HG03097 (cell line): ENCODE measurements at regions not wholly inside any gene's neighbourhood (a gene's known extent, or its start where the extent isn't known, plus 50 kb on each side); places are given as distances from the start of the nearest gene placed in this dataset.

Source experiments
- ATAC-seq: cut with Tn5 transposase; IDR thresholded peaks from one replicate; pipeline ENCODE4 v1.9.1; 2021; ENCODE audit not compliant: unreplicated experiment, low FRiP score

DNA sequence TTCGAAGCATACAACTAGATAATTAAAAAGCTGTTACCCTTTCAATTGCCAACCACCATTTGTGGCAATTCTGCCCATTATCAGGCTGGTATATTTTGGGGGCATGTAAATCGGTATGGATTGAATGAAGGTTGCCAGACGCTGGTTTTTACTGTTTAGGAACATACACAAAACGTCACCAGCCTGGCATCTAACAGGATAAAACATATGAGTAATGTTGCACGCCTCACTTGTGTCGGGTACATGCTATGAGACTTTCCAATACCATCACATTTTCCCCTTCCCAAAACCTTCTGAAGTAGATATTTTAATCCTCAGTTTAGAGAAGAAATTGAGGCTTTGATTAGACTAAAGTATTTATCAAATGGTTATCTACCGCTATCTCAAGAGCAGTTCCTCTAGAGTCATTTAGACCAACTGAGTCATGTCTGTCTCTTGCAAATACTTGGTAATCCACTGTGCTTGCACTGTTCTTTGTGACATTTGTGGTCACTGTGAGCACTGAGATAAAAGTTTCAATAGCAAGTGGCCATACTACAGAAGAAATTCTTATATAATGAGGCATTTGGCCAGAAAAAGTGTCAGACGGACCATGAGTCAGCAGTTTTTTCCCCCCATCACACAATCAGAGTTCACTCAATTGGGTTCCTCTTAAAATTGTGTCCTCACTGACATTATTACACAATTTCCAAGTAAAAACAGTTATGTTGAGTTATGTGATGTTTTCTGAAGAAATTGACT lies 498.7 kb downstream of the NXPH1 start:
- ATAC-seq = no peak

GRCh38 chr7:8932751-8933150 lies 499.3 kb downstream of the NXPH1 start:
- ATAC-seq = no peak

- ATAC-seq = no peak
Observed at GRCh38 chr7:8937204-8937603, 503.8 kb downstream of the NXPH1 start.

GRCh38 chr7:8938044-8938805 lies 504.8 kb downstream of the NXPH1 start:
- no peak for ATAC-seq

- ATAC-seq = no peak
Observed at GRCh38 chr7:8939446-8939845, 506.0 kb downstream of the NXPH1 start.

- ATAC-seq = no peak
Observed at GRCh38 chr7:8963722-8964121, 530.3 kb downstream of the NXPH1 start.

- no peak for ATAC-seq
Observed at GRCh38 chr7:8965177-8965576, 531.8 kb downstream of the NXPH1 start.

DNA sequence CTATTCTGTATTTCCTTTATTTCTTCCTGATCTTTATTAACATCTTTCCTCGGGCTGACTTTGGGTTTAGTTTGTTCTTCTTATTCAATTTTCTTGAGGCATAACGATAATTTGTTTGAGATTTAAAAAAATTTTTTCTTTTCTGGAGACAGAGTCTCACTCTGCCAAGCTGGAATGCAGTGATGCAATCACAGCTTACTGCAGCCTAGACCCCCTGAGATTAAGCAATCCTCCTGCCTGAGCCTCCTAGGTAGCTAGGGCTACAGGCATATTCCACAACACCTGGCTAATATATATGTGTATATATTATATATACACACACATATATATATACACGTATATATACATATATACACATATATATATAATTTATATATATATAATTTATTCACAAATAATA lies 540.2 kb downstream of the NXPH1 start:
- no peak for ATAC-seq

DNA sequence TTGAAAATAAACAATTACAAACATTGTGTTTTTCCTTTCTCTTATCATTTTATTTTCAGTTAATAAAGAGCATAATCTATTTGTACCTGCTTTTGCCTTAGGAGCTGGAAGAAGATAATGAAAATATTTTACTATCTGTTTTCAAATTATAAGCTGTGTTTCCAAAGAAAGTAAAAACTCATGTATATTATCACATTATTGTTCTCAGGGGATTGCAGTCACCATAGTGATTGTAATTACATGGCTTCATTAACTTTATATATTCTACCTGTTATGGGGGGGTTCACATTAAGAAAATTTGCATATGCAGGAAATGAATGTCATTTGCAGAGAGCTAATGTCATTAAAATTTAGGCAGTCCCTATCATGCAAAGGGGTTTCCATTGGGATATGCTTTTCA lies 542.3 kb downstream of the NXPH1 start:
- no peak for ATAC-seq

DNA sequence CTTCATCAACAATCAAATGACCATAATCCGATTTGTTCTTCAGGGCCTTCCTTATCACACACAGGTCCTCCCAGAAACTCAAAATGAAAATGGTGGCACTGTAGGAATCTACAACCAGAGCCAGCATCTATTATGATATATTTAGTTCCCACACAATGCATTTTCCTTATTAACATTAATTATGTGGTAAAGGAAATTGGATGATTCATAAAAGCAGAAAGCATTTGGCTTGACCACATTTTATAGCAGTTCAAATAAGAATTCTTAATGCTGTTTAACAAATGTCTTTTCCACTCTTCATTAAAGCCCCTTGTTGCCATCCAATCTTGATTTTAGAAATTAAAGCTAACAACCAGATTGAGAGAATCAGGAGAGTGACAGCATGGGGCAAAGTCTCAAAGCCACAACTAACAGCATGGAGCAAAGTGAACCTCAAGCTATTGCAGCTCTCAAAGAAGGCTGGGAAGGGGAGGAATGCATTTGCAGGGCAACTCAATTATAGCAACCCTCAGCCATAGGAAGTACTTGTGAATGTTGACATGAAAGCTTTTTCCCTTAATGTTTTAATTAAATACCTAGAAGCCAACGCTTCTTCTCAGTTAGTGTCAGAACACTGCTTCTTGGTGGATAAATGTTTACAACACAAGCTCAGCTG lies 549.1 kb downstream of the NXPH1 start:
- ATAC-seq = no peak

DNA sequence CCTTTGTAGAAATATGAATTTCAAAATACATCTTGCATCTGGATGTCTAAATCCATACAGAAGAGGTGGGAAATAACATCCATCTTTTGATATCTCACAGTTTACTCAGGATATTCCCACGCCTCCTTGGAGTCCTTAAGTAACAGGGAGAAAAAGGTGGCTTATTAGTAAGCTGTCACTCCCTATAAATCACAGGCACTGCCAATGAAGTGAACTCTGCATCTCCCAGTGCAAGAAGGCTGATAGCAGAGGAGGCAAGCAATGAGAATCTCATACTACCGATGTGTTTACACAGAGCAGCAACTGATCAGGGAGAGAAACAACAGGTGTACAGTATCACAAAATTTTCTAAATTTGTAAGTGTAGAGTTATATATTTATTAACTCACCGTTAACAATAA lies 551.8 kb downstream of the NXPH1 start:
- no peak for ATAC-seq

DNA sequence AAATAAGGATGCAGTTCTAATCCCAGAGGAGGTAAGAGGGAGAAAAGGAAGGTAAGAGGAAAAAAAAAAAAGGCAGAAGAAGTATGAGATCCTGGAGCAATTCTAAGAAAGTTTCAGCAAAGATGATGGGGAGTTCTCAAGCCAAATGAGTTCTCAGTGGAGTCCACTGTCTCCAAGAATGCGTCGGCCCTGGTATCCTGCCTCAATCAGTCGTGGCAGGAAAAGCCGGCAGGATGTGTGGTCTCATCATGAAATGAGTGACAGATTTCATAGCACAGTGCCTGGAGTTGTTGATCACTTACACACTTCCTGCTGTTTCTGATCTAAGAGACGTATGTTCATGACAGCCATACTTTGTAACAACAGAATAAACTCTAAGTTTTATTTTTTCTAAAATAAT lies 554.9 kb downstream of the NXPH1 start:
- ATAC-seq = no peak

DNA sequence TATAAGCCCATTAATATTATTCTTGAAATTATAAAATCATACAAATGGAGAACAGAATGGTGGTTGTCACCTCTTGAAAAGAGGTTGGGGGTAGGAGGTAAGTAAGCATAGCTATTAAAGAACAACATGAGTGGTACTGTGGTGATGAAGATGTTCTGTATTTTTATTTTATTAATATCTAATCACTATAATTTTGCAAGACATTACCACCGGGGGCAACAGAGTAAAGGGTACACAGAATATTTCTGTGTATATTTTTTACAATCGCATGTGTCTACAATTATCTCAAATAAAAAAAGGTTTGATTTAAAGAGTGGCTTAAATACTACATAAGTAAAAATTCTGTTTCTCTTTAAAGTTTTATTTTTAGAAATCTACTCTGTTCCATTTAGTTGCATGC lies 557.8 kb downstream of the NXPH1 start:
- ATAC-seq = no peak

GRCh38 chr7:8998762-8999161 lies 565.4 kb downstream of the NXPH1 start:
- ATAC-seq = no peak

- no peak for ATAC-seq
Observed at GRCh38 chr7:9013940-9014339, 580.5 kb downstream of the NXPH1 start.

DNA sequence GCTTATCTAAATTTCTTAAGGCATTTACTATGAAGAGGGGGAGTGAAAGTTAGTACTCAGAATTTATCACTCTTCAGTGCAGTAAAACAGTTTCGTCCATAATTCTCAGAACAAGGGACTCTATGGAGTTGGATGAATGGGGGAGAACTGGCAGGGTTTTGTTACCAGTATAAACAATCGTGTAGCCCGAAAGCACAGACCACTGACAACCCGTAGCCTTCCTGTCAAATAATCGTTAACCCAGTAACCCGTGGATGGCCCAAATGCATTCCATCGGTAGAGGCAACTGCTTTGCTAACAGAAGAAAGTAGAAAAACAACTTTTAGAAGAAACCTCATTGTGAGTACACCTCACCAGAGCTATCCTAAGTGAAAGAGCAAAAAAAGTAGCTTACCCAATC lies 583.9 kb downstream of the NXPH1 start:
- ATAC-seq = no peak

GRCh38 chr7:9022456-9022855 lies 589.0 kb downstream of the NXPH1 start:
- ATAC-seq = no peak

- no peak for ATAC-seq
Observed at GRCh38 chr7:9023675-9024294, 590.4 kb downstream of the NXPH1 start.

- ATAC-seq = no peak
Observed at GRCh38 chr7:9026121-9026520, 592.7 kb downstream of the NXPH1 start.

DNA sequence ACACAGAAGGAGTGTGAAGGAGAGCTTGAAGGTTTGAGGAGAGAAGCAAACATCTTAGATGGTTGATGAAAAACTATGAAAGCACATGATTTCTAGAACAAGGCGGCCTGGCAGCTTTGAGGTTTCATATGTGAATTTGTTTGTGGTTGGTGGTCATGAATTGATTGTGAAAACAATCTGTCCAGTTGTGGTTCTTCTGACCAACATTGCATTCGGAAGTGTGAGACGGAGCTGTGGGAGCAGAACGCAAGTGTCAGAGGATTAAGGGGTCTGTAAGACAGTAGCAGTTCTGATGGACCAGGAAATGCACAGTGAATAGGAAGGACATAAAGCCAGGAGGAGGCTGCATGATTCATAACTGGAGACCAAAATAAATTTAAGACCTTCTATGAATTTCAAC lies 594.6 kb downstream of the NXPH1 start:
- ATAC-seq = no peak
